Inflammatory macrophage treated with lipopolysaccharide for 4 hours (primary cell): ENCODE measurements at regions not wholly inside any gene's neighbourhood (a gene's known extent, or its start where the extent isn't known, plus 50 kb on each side); places are given as distances from the start of the nearest gene placed in this dataset.
"Not testable (repeated sequence)": the region's sequence is repeated elsewhere in the genome, so short reads cannot be mapped to it uniquely, and the experiment has no call there.

Source experiments
- DNase-seq: peaks from one replicate; pipeline ENCODE4 v3.0.0-alpha.2; 2020

- not testable (repeated sequence) for DNase-seq
These were observed 52.1 kb upstream of the LRRC37A2 start for GRCh38 chr17:46460129-46460528.

GRCh38 chr17:46455069-46455468 is 57.2 kb upstream of the LRRC37A2 start:
- DNase-seq: not testable (repeated sequence)

GRCh38 chr17:46454572-46454971 is 57.7 kb upstream of the LRRC37A2 start:
- not testable (repeated sequence) for DNase-seq

- not testable (repeated sequence) for DNase-seq
These were observed 59.2 kb upstream of the LRRC37A2 start for GRCh38 chr17:46453077-46453476.

- DNase-seq: not testable (repeated sequence)
These were observed 66.4 kb upstream of the LRRC37A2 start for GRCh38 chr17:46445849-46446248.

- DNase-seq: not testable (repeated sequence)
These were observed 66.9 kb upstream of the LRRC37A2 start for GRCh38 chr17:46445411-46445810.

- not testable (repeated sequence) for DNase-seq
These were observed 70.1 kb upstream of the LRRC37A2 start for GRCh38 chr17:46442153-46442552.

- DNase-seq: not testable (repeated sequence)
These were observed 71.6 kb upstream of the LRRC37A2 start for GRCh38 chr17:46440665-46441064.

GRCh38 chr17:46434450-46435062 is 73.0 kb upstream of the ARL17B start:
- not testable (repeated sequence) for DNase-seq

GRCh38 chr17:46430300-46430699 is 68.7 kb upstream of the ARL17B start:
- not testable (repeated sequence) for DNase-seq

GRCh38 chr17:46429675-46430074 is 68.1 kb upstream of the ARL17B start:
- not testable (repeated sequence) for DNase-seq

GRCh38 chr17:46424187-46424884 is 62.8 kb upstream of the ARL17B start:
- DNase-seq: not testable (repeated sequence)

GRCh38 chr17:46417907-46418306 is 56.3 kb upstream of the ARL17B start:
- peak; percentile 66 for DNase-seq

- not testable (repeated sequence) for DNase-seq
These were observed 55.7 kb upstream of the ARL17B start for GRCh38 chr17:46417261-46417660.

- DNase-seq: not testable (repeated sequence)
These were observed 53.0 kb upstream of the ARL17B start for GRCh38 chr17:46414559-46414958.

- DNase-seq: not testable (repeated sequence)
These were observed 50.6 kb upstream of the ARL17B start for GRCh38 chr17:46412156-46412555.

- DNase-seq: not testable (repeated sequence)
These were observed 49.7 kb upstream of the ARL17B start for GRCh38 chr17:46411172-46411852.
